ENCODE measurements at regions not wholly inside any gene's neighbourhood (a gene's known extent, or its start where the extent isn't known, plus 50 kb on each side); places are given as distances from the start of the nearest gene placed in this dataset.

- TF ChIP-seq, protein P1, sequence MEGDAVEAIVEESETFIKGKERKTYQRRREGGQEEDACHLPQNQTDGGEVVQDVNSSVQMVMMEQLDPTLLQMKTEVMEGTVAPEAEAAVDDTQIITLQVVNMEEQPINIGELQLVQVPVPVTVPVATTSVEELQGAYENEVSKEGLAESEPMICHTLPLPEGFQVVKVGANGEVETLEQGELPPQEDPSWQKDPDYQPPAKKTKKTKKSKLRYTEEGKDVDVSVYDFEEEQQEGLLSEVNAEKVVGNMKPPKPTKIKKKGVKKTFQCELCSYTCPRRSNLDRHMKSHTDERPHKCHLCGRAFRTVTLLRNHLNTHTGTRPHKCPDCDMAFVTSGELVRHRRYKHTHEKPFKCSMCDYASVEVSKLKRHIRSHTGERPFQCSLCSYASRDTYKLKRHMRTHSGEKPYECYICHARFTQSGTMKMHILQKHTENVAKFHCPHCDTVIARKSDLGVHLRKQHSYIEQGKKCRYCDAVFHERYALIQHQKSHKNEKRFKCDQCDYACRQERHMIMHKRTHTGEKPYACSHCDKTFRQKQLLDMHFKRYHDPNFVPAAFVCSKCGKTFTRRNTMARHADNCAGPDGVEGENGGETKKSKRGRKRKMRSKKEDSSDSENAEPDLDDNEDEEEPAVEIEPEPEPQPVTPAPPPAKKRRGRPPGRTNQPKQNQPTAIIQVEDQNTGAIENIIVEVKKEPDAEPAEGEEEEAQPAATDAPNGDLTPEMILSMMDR (conservative IDR thresholded peaks at IDR 0.05; ENCODE audit: low read length), result no peak
- no peak for TF ChIP-seq EZH2phosphoT487 (IDR thresholded peaks at IDR 0.05; ENCODE audit: borderline replicate concordance)
Measured at GRCh38 chr4:120508036-120508435, 414.5 kb downstream of the PRDM5 start.

Measured in Loucy (cell line).